ENCODE measurements at regions not wholly inside any gene's neighbourhood (a gene's known extent, or its start where the extent isn't known, plus 50 kb on each side); places are given as distances from the start of the nearest gene placed in this dataset.

DNA sequence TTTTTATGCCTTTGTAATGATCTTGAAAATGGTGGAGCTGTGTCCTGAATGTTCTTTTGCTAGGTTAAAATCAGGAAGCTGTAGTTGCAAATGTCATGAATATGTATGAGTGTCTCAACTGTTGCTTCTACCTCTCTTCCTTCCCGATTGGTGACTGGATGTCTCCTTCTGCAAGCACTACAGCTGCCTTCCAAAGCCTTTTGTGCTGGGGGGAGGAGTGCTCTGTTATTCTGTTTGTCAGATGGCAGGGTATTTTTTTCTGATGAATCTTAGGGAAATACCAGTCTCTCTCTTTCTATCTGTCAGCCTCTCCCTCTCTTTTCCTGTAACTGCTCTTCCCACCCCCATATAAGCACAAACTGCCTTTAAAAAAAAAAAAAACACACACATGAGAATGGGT, 1396.3 kb upstream of the CELF4 start:
- no peak for DNase-seq
- ATAC-seq = no peak
- H3K27ac Mint-ChIP-seq = peak overlapping the region; percentile 29 to 46
- no peak overlapping the region for H3K4me3 Mint-ChIP-seq
- H3K9me3 Mint-ChIP-seq = no peaks in the 10 kb centered on the region
- H3K27me3 Mint-ChIP-seq = peaks cover 10% of the 10 kb centered on the region
- no peaks in the 10 kb centered on the region for H3K4me1 Mint-ChIP-seq

GRCh38 chr18:38957736-38958135, 1392.1 kb upstream of the CELF4 start:
- Mint-ChIP-seq H3K9me3 (no peaks in the 10 kb centered on the region), H3K27ac (no peak overlapping the region), H3K4me3 (no peak overlapping the region), H3K27me3 (peaks cover 8% of the 10 kb centered on the region), H3K4me1 (peaks cover 12% of the 10 kb centered on the region)
- ATAC-seq (no peak), DNase-seq (no peak)

- peaks cover 3% of the 10 kb centered on the region for H3K27me3 Mint-ChIP-seq
Measured at GRCh38 chr18:38956068-38956467, 1390.5 kb upstream of the CELF4 start.

DNA sequence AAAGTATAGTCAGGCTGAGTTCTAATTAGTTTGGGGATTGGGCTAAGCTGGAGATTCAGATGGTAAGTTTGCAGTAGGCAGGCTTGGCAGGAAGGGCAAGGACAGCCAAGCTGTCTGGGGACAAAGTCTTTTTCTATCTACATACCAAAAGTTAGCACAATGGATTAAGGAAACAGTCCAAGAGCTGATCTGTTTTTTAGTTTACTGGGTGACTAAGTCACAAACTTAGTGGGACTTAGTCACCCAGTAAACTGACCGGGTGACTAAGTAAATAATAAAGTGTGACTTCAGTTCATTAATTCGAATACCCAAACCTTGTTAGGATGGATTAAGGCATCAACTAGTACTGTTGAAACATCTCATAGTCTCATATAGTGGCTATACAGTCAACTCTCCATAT, 1386.0 kb upstream of the CELF4 start:
- ATAC-seq = no peak
- Mint-ChIP-seq H3K27ac (no peak overlapping the region), H3K9me3 (no peaks in the 10 kb centered on the region), H3K27me3 (peaks cover 9% of the 10 kb centered on the region), H3K4me3 (no peak overlapping the region), H3K4me1 (peaks cover 12% of the 10 kb centered on the region)
- no peak for DNase-seq

More at GRCh38 chr18:38956068-38956467, 1390.5 kb upstream of the CELF4 start:
- Mint-ChIP-seq H3K9me3 (no peaks in the 10 kb centered on the region), H3K4me3 (no peak overlapping the region), H3K4me1 (peaks cover 12% of the 10 kb centered on the region), H3K27ac (no peak overlapping the region)
- ATAC-seq = no peak
- DNase-seq = no peak

- peaks cover 3 to 4% of the 10 kb centered on the region in 2 donors for H3K9me3 Mint-ChIP-seq
Measured at GRCh38 chr18:38948436-38948835, 1382.8 kb upstream of the CELF4 start.

DNA sequence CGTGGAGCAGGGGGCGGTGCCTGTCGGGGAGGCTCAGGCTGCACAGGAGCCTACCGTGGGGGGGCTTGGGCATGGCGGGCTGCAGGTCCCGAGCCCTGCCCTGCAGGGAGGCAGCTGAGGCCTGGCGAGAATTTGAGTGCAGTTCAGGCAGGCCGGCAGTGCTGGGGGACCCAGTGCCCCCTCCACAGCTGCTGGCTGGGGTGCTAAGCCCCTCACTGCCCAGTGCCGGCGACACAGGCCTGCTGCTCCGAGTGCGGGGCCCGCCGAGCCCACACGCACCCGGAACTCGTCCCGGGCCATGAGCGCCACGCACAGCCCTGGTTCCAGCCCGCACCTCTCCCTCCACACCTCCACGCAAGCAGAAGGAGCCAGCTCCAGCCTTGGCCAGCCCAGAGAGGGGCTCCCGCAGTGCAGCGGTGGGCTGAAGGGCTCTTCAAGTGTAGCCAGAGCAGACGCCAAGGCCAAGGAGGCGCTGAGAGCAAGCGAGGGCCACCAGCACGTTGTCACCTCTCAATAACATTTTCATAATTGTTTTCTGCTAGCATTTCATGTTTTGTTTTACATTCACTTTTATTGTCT, 1378.9 kb upstream of the CELF4 start:
- no peaks in the 10 kb centered on the region for H3K27me3 Mint-ChIP-seq
- ATAC-seq (no peak), DNase-seq (no peak)
- H3K4me3 Mint-ChIP-seq = no peak overlapping the region
- H3K27ac Mint-ChIP-seq = no peak overlapping the region
- H3K4me1 Mint-ChIP-seq = peaks cover 34% of the 10 kb centered on the region
- peaks cover 18% of the 10 kb centered on the region in 2 donors for H3K9me3 Mint-ChIP-seq

More at GRCh38 chr18:38948436-38948835, 1382.8 kb upstream of the CELF4 start:
- peaks cover 5% of the 10 kb centered on the region for H3K4me1 Mint-ChIP-seq
- no peak for DNase-seq
- no peak overlapping the region for H3K27ac Mint-ChIP-seq
- H3K27me3 Mint-ChIP-seq = peaks cover 9% of the 10 kb centered on the region
- no peak for ATAC-seq
- H3K4me3 Mint-ChIP-seq = no peak overlapping the region

DNA sequence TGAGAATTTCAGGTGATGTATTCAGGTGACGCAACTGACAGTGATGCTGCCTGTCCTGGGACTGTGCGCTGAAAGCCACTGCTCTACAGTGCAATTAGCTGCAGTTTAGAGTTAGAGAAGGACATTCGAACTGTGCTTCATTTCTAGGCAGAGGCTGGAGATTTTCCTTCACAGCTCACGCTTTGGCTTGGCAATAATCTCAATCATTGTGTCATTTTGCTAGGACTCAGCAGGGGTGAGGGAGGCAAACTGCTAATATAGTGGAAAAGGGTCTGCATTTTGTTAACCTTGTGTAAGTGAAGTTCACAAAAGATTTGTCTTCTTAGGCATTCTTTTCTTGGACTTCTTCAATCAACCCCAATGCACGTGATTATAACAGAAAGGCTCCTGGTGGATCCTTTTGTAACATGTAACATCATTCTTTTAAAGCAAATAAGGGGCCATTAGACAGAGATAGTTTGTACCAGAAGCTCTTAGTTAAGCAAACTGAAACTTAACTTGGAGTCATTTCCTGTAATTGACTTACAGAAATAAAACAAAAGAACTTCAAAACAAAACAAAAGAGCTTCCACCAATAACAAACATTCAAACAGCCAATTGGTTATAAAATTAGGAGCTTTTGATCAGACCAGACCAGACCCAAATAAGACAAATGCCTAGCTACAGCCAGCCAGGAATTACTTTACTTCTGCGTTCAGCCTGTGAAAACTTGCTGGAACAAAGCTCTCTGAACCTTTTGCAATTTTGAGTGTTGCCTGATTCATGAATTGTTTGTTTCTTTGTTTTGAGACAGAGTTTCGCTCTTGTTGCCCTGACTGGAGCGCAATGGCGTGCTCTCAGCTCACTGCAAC, 1376.3 kb upstream of the CELF4 start:
- peak overlapping the region; percentile 59 to 70 for H3K4me3 Mint-ChIP-seq

DNA sequence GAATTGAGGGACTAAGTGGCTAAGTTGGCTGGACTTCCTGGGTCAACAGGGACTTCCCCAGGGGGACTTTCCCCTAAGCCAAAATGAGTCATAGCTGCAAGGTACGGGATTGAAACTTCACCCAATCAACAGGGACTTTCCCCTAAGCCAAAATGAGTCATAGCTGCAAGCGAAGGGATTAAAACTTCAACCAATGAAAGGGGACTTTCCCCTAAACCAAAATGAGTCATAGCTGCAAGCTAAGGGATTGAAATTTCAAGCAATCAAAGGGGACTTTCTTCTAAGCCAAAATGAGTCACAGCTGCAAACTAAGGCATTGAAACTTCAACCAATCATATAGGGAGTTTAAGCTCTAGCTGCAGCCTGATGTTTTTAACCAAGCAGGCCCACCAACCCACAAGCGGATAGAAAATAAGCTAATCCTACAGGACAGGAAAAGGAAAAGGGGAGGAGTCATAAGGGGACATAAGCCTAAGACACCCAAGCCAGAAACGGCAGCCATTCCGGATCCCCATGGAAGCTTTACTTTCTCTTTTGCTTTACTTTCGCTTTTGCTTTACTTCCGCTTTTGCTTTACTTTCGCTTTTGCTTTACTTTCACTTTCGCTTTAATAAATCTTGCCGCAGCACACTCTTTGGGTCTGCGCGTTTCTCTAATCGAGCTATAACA, 1375.4 kb upstream of the CELF4 start:
- Mint-ChIP-seq H3K4me1 (peaks cover 39% of the 10 kb centered on the region), H3K9me3 (peaks cover 18 to 35% of the 10 kb centered on the region in 2 donors), H3K27ac (peak overlapping the region; percentile 98 to 99), H3K27me3 (no peaks in the 10 kb centered on the region), H3K4me3 (peak overlapping the region; percentile 62 to 70)
- peak; percentile 88 for ATAC-seq
- DNase-seq = peak; percentile 61 to 80

More for the DNA sequence above, 1376.3 kb upstream of the CELF4 start:
- H3K4me1 Mint-ChIP-seq = peaks cover 38% of the 10 kb centered on the region
- ATAC-seq (peak; percentile 24), DNase-seq (no peak)
- H3K27me3 Mint-ChIP-seq = no peaks in the 10 kb centered on the region
- peak overlapping the region; percentile 98 to 99 for H3K27ac Mint-ChIP-seq
- peaks cover 18 to 33% of the 10 kb centered on the region in 2 donors for H3K9me3 Mint-ChIP-seq

- H3K27me3 Mint-ChIP-seq = no peaks in the 10 kb centered on the region
- H3K27ac Mint-ChIP-seq = peak overlapping the region; percentile 83 to 99
- peak overlapping the region; percentile 62 to 68 for H3K4me3 Mint-ChIP-seq
- DNase-seq (no peak), ATAC-seq (peak; percentile 61)
- H3K4me1 Mint-ChIP-seq = peaks cover 44% of the 10 kb centered on the region
- peaks cover 18 to 35% of the 10 kb centered on the region in 2 donors for H3K9me3 Mint-ChIP-seq
Measured at GRCh38 chr18:38940475-38940862, 1374.9 kb upstream of the CELF4 start.

- Mint-ChIP-seq H3K4me1 (peaks cover 26% of the 10 kb centered on the region), H3K27ac (peak overlapping the region in 1 of 2 donors; percentile 77), H3K4me3 (no peak overlapping the region), H3K27me3 (no peaks in the 10 kb centered on the region), H3K9me3 (peaks cover 0 to 25% of the 10 kb centered on the region in 2 donors)
- DNase-seq = no peak
- peak; percentile 57 for ATAC-seq
Measured at GRCh38 chr18:38933910-38934510, 1368.4 kb upstream of the CELF4 start.

GRCh38 chr18:38933322-38933721, 1367.7 kb upstream of the CELF4 start:
- ATAC-seq (peak; percentile 48), DNase-seq (no peak)
- H3K4me3 Mint-ChIP-seq = no peak overlapping the region
- peaks cover 0 to 18% of the 10 kb centered on the region in 2 donors for H3K9me3 Mint-ChIP-seq
- peaks cover 26% of the 10 kb centered on the region for H3K4me1 Mint-ChIP-seq
- peak overlapping the region in 1 of 2 donors; percentile 77 for H3K27ac Mint-ChIP-seq
- H3K27me3 Mint-ChIP-seq = no peaks in the 10 kb centered on the region

- peaks cover 26% of the 10 kb centered on the region for H3K4me1 Mint-ChIP-seq
- no peaks in the 10 kb centered on the region for H3K27me3 Mint-ChIP-seq
- DNase-seq (no peak), ATAC-seq (peak; percentile 7)
- H3K4me3 Mint-ChIP-seq = no peak overlapping the region
- no peak overlapping the region for H3K27ac Mint-ChIP-seq
- H3K9me3 Mint-ChIP-seq = peaks cover 0 to 18% of the 10 kb centered on the region in 2 donors
Measured at GRCh38 chr18:38932752-38933151, 1367.2 kb upstream of the CELF4 start.

GRCh38 chr18:38931754-38932050, 1366.1 kb upstream of the CELF4 start:
- no peak for ATAC-seq
- Mint-ChIP-seq H3K9me3 (peaks cover 0 to 13% of the 10 kb centered on the region in 2 donors), H3K4me1 (peaks cover 26% of the 10 kb centered on the region), H3K4me3 (no peak overlapping the region), H3K27me3 (no peaks in the 10 kb centered on the region), H3K27ac (no peak overlapping the region)
- DNase-seq = no peak

DNA sequence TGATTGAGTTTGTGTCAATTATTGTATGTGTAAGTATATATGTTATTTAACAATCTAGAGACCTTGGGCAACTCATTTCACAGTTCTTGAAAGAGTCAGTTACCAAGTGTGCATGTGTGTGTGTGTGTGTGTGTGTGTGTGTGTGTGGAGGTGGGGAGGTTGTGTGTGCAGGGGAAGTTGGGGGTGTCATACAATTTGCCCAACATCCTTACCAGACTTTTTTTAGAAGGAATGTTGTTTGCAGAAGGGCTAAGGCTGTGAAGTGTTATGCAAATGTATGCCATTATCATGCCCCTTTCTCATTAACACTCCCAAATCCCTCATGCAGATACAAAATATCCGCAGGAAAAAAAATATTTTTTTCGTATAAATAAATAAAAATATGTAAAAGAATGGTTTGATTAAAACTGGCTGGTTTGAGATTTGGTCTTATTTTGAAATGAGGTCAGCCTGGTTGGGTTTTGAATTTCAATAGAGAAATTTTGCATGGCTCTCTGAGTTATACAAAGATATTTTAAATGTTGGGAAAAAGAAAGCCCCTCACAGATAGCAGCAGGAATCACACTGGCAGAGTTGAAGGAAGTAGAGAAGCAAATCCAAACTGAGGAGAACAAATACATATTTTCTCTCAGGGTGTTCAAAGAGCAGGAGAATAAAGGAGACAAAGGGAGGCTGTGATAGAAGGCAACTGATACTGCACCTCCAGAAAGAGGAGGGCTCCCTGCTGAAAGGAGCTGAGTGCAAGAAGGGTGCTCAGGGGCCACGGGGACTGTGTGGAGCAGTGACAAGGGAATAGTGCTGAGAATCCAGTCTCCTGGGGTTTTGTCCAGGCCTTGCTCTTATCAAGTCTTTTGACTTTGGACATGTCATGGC, 1365.5 kb upstream of the CELF4 start:
- H3K4me3 Mint-ChIP-seq = no peak overlapping the region
- H3K9me3 Mint-ChIP-seq = peaks cover 5 to 13% of the 10 kb centered on the region in 2 donors
- no peaks in the 10 kb centered on the region for H3K27me3 Mint-ChIP-seq
- H3K4me1 Mint-ChIP-seq = peaks cover 26% of the 10 kb centered on the region
- DNase-seq (no peak), ATAC-seq (no peak)
- H3K27ac Mint-ChIP-seq = no peak overlapping the region

GRCh38 chr18:38923540-38923939, 1357.9 kb upstream of the CELF4 start:
- Mint-ChIP-seq H3K4me1 (no peaks in the 10 kb centered on the region), H3K27me3 (peaks cover 7% of the 10 kb centered on the region), H3K4me3 (no peak overlapping the region), H3K27ac (no peak overlapping the region), H3K9me3 (peaks cover 0 to 12% of the 10 kb centered on the region in 2 donors)
- DNase-seq (no peak), ATAC-seq (no peak)
